Choroid plexus epithelial cell (primary cell): ENCODE measurements at regions not wholly inside any gene's neighbourhood (a gene's known extent, or its start where the extent isn't known, plus 50 kb on each side); places are given as distances from the start of the nearest gene placed in this dataset.

ENCODE experiments used
- DNase-seq: peaks from one replicate; pipeline ENCODE4 v3.0.0-alpha.2; 2010; ENCODE audit warnings: low read depth
- H3K4me3 ChIP-seq: 2 replicates; pipeline ENCODE4 v1.5.1; 2011; ENCODE audit warnings: low read depth, mild to moderate bottlenecking, control low read depth, low read length, moderate library complexity
- CTCF ChIP-seq: conservative IDR thresholded peaks from 2 replicates; pipeline ENCODE4 v1.5.1; 2011; ENCODE audit warnings: low read depth, mild to moderate bottlenecking, control low read depth, inconsistent platforms, low read length, moderate library complexity

GRCh38 chr14:58717211-58717610, 79.4 kb downstream of the DACT1 start:
- no peak overlapping the region for H3K4me3 ChIP-seq
- DNase-seq: no peak
- TF ChIP-seq CTCF: no peak

- no peak for TF ChIP-seq CTCF
- DNase-seq: no peak
- H3K4me3 ChIP-seq: no peak overlapping the region
Measured at GRCh38 chr14:58717813-58718212, 80.1 kb downstream of the DACT1 start.

GRCh38 chr14:58718226-58719205, 80.8 kb downstream of the DACT1 start:
- TF ChIP-seq CTCF: no peak
- H3K4me3 ChIP-seq: no peak overlapping the region
- no peak for DNase-seq

GRCh38 chr14:58721723-58722122, 84.0 kb downstream of the DACT1 start:
- DNase-seq: no peak
- TF ChIP-seq CTCF: no peak
- H3K4me3 ChIP-seq: no peak overlapping the region

GRCh38 chr14:58722441-58722840, 84.7 kb downstream of the DACT1 start:
- DNase-seq: no peak
- no peak overlapping the region for H3K4me3 ChIP-seq
- TF ChIP-seq CTCF: no peak

- no peak overlapping the region for H3K4me3 ChIP-seq
- no peak for DNase-seq
- TF ChIP-seq CTCF: no peak
Measured at GRCh38 chr14:58724206-58724605, 86.4 kb downstream of the DACT1 start.

GRCh38 chr14:58724702-58725101, 86.9 kb downstream of the DACT1 start:
- no peak overlapping the region for H3K4me3 ChIP-seq
- no peak for DNase-seq
- TF ChIP-seq CTCF: no peak
